Smooth muscle cell (in vitro differentiated cells): ENCODE measurements at regions not wholly inside any gene's neighbourhood (a gene's known extent, or its start where the extent isn't known, plus 50 kb on each side); places are given as distances from the start of the nearest gene placed in this dataset.

Experiments used
- DNase-seq: peaks from one replicate; lab custom pipeline; 2025; ENCODE audit not compliant: unreplicated experiment; lab: John Stamatoyannopoulos, UW
- H2AFZ ChIP-seq: fragments of 200-600 bp; sonication (generic); 2 replicates; pipeline ENCODE4 v1.6.0; 2016; ENCODE audit warnings: antibody characterized with exemption, low read depth, mild to moderate bottlenecking
- H3F3A ChIP-seq: fragments of 200-600 bp; sonication (generic); 2 replicates; pipeline ENCODE4 v1.6.0; 2017; ENCODE audit warnings: antibody characterized with exemption, low read depth
- H3K27ac ChIP-seq: fragments of 200-600 bp; sonication (generic); 2 replicates; pipeline ENCODE4 v1.5.1; 2016; ENCODE audit warnings: low read depth, mild to moderate bottlenecking
- H3K27me3 ChIP-seq: fragments of 200-600 bp; sonication (generic); 2 replicates; pipeline ENCODE4 v1.6.1; 2016; ENCODE audit warnings: low read depth, mild to moderate bottlenecking
- H3K36me3 ChIP-seq: fragments of 200-600 bp; sonication (generic); 2 replicates; pipeline ENCODE4 v1.5.1; 2016; ENCODE audit warnings: low read depth
- H3K4me1 ChIP-seq: fragments of 200-600 bp; sonication (generic); 2 replicates; pipeline ENCODE4 v1.5.1; 2016; ENCODE audit warnings: low read depth
- H3K4me2 ChIP-seq: fragments of 200-600 bp; sonication (generic); 2 replicates; pipeline ENCODE4 v1.6.0; 2016; ENCODE audit warnings: mild to moderate bottlenecking
- H3K4me3 ChIP-seq: fragments of 200-600 bp; sonication (generic); 2 replicates; pipeline ENCODE4 v1.5.1; 2016; ENCODE audit warnings: mild to moderate bottlenecking
- H3K79me2 ChIP-seq: fragments of 200-600 bp; sonication (generic); 2 replicates; pipeline ENCODE4 v1.6.0; 2016; ENCODE audit warnings: low read depth, mild to moderate bottlenecking
- H3K9ac ChIP-seq: fragments of 200-600 bp; sonication (generic); 2 replicates; pipeline ENCODE4 v1.6.0; 2016; ENCODE audit warnings: low read depth
- H3K9me3 ChIP-seq: fragments of 200-600 bp; sonication (generic); replicated peaks from 2 replicates; pipeline ENCODE4 v1.5.1; 2016; ENCODE audit warnings: low read depth
- H4K20me1 ChIP-seq: fragments of 200-600 bp; sonication (generic); 2 replicates; pipeline ENCODE4 v1.6.0; 2016; ENCODE audit warnings: low read depth
- WGBS: methylation state at CpG from one replicate; pipeline ENCODE4 v1.1.7; 2016; ENCODE audit warnings: low lambda C conversion rate; 5-methylcytosine and 5-hydroxymethylcytosine counted together
- TF ChIP-seq, protein P1 (sequence below): fragments of 200-600 bp; sonication (generic); IDR thresholded peaks from 2 replicates; pipeline ENCODE4 v1.5.1; 2017; ENCODE audit warnings: borderline replicate concordance, mild to moderate bottlenecking, antibody characterized with exemption; ENCODE audit not compliant: insufficient read depth, poor library complexity, severe bottlenecking

- H3F3A ChIP-seq: peaks cover 5% of the 10 kb centered on the region
- DNase-seq: no peak
- no peaks in the 10 kb centered on the region for H3K27me3 ChIP-seq
- WGBS: 79% methylated on average over 3 of the region's 3 CpGs
- no peaks in the 10 kb centered on the region for H3K9me3 ChIP-seq
- no peak overlapping the region for H2AFZ ChIP-seq
- H3K4me2 ChIP-seq: no peak overlapping the region
- no peaks in the 10 kb centered on the region for H3K36me3 ChIP-seq
- no peak overlapping the region for H3K27ac ChIP-seq
- no peak overlapping the region for H3K4me3 ChIP-seq
- TF ChIP-seq, protein P1, sequence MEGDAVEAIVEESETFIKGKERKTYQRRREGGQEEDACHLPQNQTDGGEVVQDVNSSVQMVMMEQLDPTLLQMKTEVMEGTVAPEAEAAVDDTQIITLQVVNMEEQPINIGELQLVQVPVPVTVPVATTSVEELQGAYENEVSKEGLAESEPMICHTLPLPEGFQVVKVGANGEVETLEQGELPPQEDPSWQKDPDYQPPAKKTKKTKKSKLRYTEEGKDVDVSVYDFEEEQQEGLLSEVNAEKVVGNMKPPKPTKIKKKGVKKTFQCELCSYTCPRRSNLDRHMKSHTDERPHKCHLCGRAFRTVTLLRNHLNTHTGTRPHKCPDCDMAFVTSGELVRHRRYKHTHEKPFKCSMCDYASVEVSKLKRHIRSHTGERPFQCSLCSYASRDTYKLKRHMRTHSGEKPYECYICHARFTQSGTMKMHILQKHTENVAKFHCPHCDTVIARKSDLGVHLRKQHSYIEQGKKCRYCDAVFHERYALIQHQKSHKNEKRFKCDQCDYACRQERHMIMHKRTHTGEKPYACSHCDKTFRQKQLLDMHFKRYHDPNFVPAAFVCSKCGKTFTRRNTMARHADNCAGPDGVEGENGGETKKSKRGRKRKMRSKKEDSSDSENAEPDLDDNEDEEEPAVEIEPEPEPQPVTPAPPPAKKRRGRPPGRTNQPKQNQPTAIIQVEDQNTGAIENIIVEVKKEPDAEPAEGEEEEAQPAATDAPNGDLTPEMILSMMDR: no peak
- no peaks in the 10 kb centered on the region for H3K79me2 ChIP-seq
- H3K4me1 ChIP-seq: peaks cover 6% of the 10 kb centered on the region
- no peaks in the 10 kb centered on the region for H4K20me1 ChIP-seq
- H3K9ac ChIP-seq: no peak overlapping the region
Observed at GRCh38 chr7:22581099-22581498, 81.1 kb upstream of the STEAP1B start.

DNA sequence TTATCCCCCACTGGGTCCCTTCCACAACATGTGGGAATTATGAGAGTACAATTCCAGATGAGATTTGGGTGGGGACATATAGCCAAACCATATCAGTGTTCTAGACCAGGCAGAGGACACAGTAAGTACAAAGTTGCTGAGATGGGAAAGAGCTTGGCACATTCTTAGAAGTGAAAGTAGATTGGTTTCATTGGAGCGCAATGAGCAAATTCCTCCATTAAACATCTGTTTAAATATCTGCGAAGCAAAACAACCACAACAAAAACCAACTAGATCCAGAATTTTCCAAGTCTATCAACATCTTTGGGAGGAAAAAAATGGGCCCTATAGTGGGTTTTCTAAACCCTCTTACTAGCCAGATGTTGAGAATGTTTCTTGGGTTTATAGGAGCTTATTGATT is 80.0 kb upstream of the STEAP1B start:
- H3K27me3 ChIP-seq: no peaks in the 10 kb centered on the region
- TF ChIP-seq, protein P1: no peak
- no peaks in the 10 kb centered on the region for H3K36me3 ChIP-seq
- H3K4me2 ChIP-seq: no peak overlapping the region
- H3K9ac ChIP-seq: no peak overlapping the region
- no peak overlapping the region for H3K27ac ChIP-seq
- H3K4me3 ChIP-seq: no peak overlapping the region
- H4K20me1 ChIP-seq: no peaks in the 10 kb centered on the region
- peaks cover 6% of the 10 kb centered on the region for H3K4me1 ChIP-seq
- no peak for DNase-seq
- H3K79me2 ChIP-seq: no peaks in the 10 kb centered on the region
- WGBS: 90% methylated on average over 2 of the region's 2 CpGs
- peaks cover 5% of the 10 kb centered on the region for H3F3A ChIP-seq
- H3K9me3 ChIP-seq: no peaks in the 10 kb centered on the region
- no peak overlapping the region for H2AFZ ChIP-seq

GRCh38 chr7:22578007-22578733 is 78.2 kb upstream of the STEAP1B start:
- H2AFZ ChIP-seq: no peak overlapping the region
- TF ChIP-seq, protein P1: no peak
- H3K4me1 ChIP-seq: no peaks in the 10 kb centered on the region
- no peaks in the 10 kb centered on the region for H3K36me3 ChIP-seq
- H3F3A ChIP-seq: peaks cover under 1% of the 10 kb centered on the region
- no peaks in the 10 kb centered on the region for H3K9me3 ChIP-seq
- no peak overlapping the region for H3K9ac ChIP-seq
- no peaks in the 10 kb centered on the region for H4K20me1 ChIP-seq
- H3K4me3 ChIP-seq: no peak overlapping the region
- peak overlapping the region; percentile 73 for H3K27ac ChIP-seq
- H3K27me3 ChIP-seq: no peaks in the 10 kb centered on the region
- peak overlapping the region; percentile 43 for H3K4me2 ChIP-seq
- WGBS: 67% methylated on average over 5 of the region's 5 CpGs
- no peaks in the 10 kb centered on the region for H3K79me2 ChIP-seq
- no peak for DNase-seq

GRCh38 chr7:22577470-22578001 is 77.5 kb upstream of the STEAP1B start:
- H2AFZ ChIP-seq: no peak overlapping the region
- no peaks in the 10 kb centered on the region for H4K20me1 ChIP-seq
- peak overlapping the region; percentile 43 for H3K4me2 ChIP-seq
- peak overlapping the region; percentile 73 for H3K27ac ChIP-seq
- TF ChIP-seq, protein P1: no peak
- DNase-seq: no peak
- H3K36me3 ChIP-seq: no peaks in the 10 kb centered on the region
- no peaks in the 10 kb centered on the region for H3K9me3 ChIP-seq
- H3K4me1 ChIP-seq: no peaks in the 10 kb centered on the region
- H3F3A ChIP-seq: no peaks in the 10 kb centered on the region
- no peak overlapping the region for H3K9ac ChIP-seq
- WGBS: 21% methylated on average over 6 of the region's 6 CpGs
- no peaks in the 10 kb centered on the region for H3K79me2 ChIP-seq
- H3K27me3 ChIP-seq: no peaks in the 10 kb centered on the region
- H3K4me3 ChIP-seq: no peak overlapping the region
